Neural cell (in vitro differentiated cells): ENCODE measurements at regions not wholly inside any gene's neighbourhood (a gene's known extent, or its start where the extent isn't known, plus 50 kb on each side); places are given as distances from the start of the nearest gene placed in this dataset.

Experiments
- H2AFZ ChIP-seq: fragments of 200-600, 300-800 bp; sonication (generic), shearing (Covaris generic); 2 replicates; pipeline ENCODE4 v1.6.0; 2014; ENCODE audit warnings: low read depth, mild to moderate bottlenecking, antibody characterized with exemption, low read length, moderate library complexity
- H3F3A ChIP-seq: fragments of 200-600 bp; shearing (Covaris generic); 2 replicates; pipeline ENCODE4 v1.6.1; 2016; ENCODE audit warnings: mild to moderate bottlenecking, moderate library complexity, mixed read lengths, antibody characterized with exemption, low read length; ENCODE audit not compliant: insufficient read depth, poor library complexity, severe bottlenecking
- H3K27ac ChIP-seq: fragments of 200-600, 300-800 bp; sonication (generic), shearing (Covaris generic); 2 replicates; pipeline ENCODE4 v1.5.1; 2014; ENCODE audit warnings: mild to moderate bottlenecking, low read length, moderate library complexity
- H3K27me3 ChIP-seq: fragments of 300-800, 200-600 bp; sonication (generic), shearing (Covaris generic); 2 replicates; pipeline ENCODE4 v1.6.0; 2014; ENCODE audit warnings: mild to moderate bottlenecking, low read depth, low read length, moderate library complexity; ENCODE audit not compliant: insufficient read depth
- H3K36me3 ChIP-seq: fragments of 300-800, 200-600 bp; sonication (generic), shearing (Covaris generic); 2 replicates; pipeline ENCODE4 v1.5.1; 2014; ENCODE audit warnings: mild to moderate bottlenecking, antibody characterized with exemption, low read length, moderate library complexity; ENCODE audit not compliant: insufficient read depth
- H3K4me2 ChIP-seq: fragments of 300-800, 200-600 bp; sonication (generic), shearing (Covaris generic); 2 replicates; pipeline ENCODE4 v1.6.0; 2014; ENCODE audit warnings: mild to moderate bottlenecking, low read length
- H3K4me3 ChIP-seq: fragments of 300-800, 200-600 bp; sonication (generic), shearing (Covaris generic); 2 replicates; pipeline ENCODE4 v1.5.1; 2014; ENCODE audit warnings: mild to moderate bottlenecking, low read length, moderate library complexity
- H3K79me2 ChIP-seq: fragments of 200-600 bp; shearing (Covaris generic); replicated peaks from 2 replicates; pipeline ENCODE4 v1.6.0; 2014; ENCODE audit warnings: mild to moderate bottlenecking, low read length, moderate library complexity; ENCODE audit not compliant: insufficient read depth
- H3K9ac ChIP-seq: fragments of 300-800, 200-600 bp; sonication (generic), shearing (Covaris generic); 2 replicates; pipeline ENCODE4 v1.6.1; 2016; ENCODE audit warnings: mild to moderate bottlenecking, low read length, mixed read lengths
- H3K9me2 ChIP-seq: fragments of 200-600 bp; shearing (Covaris generic); 2 replicates; pipeline ENCODE4 v1.6.1; 2016; ENCODE audit warnings: mild to moderate bottlenecking, low read length, mixed read lengths; ENCODE audit not compliant: insufficient read depth
- H3K9me3 ChIP-seq: fragments of 200-600, 300-800 bp; sonication (generic), shearing (Covaris generic); 2 replicates; pipeline ENCODE4 v1.6.1; 2016; ENCODE audit warnings: mild to moderate bottlenecking, mixed run types, low read length, moderate library complexity, mixed read lengths
- H4K20me1 ChIP-seq: fragments of 200-600 bp; shearing (Covaris generic); 2 replicates; pipeline ENCODE4 v1.6.1; 2016; ENCODE audit warnings: mild to moderate bottlenecking, mixed run types; ENCODE audit not compliant: insufficient read depth
- EP300 ChIP-seq: fragments of 450-650 bp; conservative IDR thresholded peaks from 2 replicates; pipeline ENCODE4 v1.6.1; 2014; ENCODE audit warnings: antibody characterized with exemption, mild to moderate bottlenecking, moderate library complexity; ENCODE audit not compliant: poor library complexity, severe bottlenecking
- EZH2 ChIP-seq: fragments of 200-600, 300-800 bp; shearing (Covaris generic), sonication (generic); IDR thresholded peaks from 2 replicates; pipeline ENCODE4 v1.6.1; 2014; ENCODE audit warnings: antibody characterized with exemption, low read length, borderline replicate concordance, mild to moderate bottlenecking; ENCODE audit not compliant: insufficient read depth, poor library complexity, severe bottlenecking
- MXI1 ChIP-seq: fragments of 450-650 bp; conservative IDR thresholded peaks from 2 replicates; pipeline ENCODE4 v1.6.1; 2014; ENCODE audit warnings: antibody characterized with exemption, mild to moderate bottlenecking; ENCODE audit not compliant: poor library complexity, severe bottlenecking
- POLR2AphosphoS5 ChIP-seq: IDR thresholded peaks from 2 replicates; pipeline ENCODE4 v1.6.1; 2012
- RAD21 ChIP-seq: fragments of 450-650 bp; conservative IDR thresholded peaks from 2 replicates; pipeline ENCODE4 v1.6.1; 2014; ENCODE audit warnings: antibody characterized with exemption, mild to moderate bottlenecking, moderate library complexity
- SMC3 ChIP-seq: fragments of 450-650 bp; conservative IDR thresholded peaks from 2 replicates; pipeline ENCODE4 v1.6.1; 2014; ENCODE audit warnings: antibody characterized with exemption, mild to moderate bottlenecking, moderate library complexity; ENCODE audit not compliant: poor library complexity
- TAF1 ChIP-seq: IDR thresholded peaks from 2 replicates; pipeline ENCODE4 v1.6.1; 2012; ENCODE audit warnings: low read depth
- TF ChIP-seq, protein P1 (sequence below): IDR thresholded peaks from 2 replicates; pipeline ENCODE4 v1.6.1; 2012; ENCODE audit warnings: borderline replicate concordance
- TF ChIP-seq, protein P2 (sequence below): fragments of 450-650 bp; IDR thresholded peaks from 2 replicates; pipeline ENCODE4 v1.5.1; 2014; ENCODE audit warnings: antibody characterized with exemption, mild to moderate bottlenecking, moderate library complexity; ENCODE audit not compliant: poor library complexity, severe bottlenecking

DNA sequence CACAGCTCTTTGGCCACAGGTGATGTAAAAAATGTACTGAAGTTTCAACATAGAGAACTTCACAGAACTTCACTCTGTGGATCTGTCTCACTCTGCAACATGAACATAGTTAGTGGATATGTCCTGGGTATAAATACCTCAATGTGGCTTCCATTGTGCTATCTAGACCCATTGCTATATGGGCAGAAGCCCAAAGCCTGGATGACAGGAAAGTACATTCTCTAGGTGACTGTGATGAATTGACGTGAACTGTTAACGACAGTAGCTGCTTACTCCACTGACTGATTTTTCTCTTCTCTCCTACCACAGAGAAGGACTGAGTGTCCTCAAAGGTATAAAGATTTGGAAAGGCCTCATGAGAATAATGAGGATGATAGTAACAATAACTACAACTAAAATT, 270.1 kb upstream of the FTMT start:
- H3K9ac ChIP-seq = no peak overlapping the region
- no peaks in the 10 kb centered on the region for H3F3A ChIP-seq
- H3K4me3 ChIP-seq = no peak overlapping the region
- TF ChIP-seq TAF1 (no peak), SMC3 (no peak), RAD21 (no peak), MXI1 (no peak), EZH2 (no peak), POLR2AphosphoS5 (no peak), EP300 (no peak)
- TF ChIP-seq, protein P1, sequence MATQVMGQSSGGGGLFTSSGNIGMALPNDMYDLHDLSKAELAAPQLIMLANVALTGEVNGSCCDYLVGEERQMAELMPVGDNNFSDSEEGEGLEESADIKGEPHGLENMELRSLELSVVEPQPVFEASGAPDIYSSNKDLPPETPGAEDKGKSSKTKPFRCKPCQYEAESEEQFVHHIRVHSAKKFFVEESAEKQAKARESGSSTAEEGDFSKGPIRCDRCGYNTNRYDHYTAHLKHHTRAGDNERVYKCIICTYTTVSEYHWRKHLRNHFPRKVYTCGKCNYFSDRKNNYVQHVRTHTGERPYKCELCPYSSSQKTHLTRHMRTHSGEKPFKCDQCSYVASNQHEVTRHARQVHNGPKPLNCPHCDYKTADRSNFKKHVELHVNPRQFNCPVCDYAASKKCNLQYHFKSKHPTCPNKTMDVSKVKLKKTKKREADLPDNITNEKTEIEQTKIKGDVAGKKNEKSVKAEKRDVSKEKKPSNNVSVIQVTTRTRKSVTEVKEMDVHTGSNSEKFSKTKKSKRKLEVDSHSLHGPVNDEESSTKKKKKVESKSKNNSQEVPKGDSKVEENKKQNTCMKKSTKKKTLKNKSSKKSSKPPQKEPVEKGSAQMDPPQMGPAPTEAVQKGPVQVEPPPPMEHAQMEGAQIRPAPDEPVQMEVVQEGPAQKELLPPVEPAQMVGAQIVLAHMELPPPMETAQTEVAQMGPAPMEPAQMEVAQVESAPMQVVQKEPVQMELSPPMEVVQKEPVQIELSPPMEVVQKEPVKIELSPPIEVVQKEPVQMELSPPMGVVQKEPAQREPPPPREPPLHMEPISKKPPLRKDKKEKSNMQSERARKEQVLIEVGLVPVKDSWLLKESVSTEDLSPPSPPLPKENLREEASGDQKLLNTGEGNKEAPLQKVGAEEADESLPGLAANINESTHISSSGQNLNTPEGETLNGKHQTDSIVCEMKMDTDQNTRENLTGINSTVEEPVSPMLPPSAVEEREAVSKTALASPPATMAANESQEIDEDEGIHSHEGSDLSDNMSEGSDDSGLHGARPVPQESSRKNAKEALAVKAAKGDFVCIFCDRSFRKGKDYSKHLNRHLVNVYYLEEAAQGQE = no peak
- TF ChIP-seq, protein P2, sequence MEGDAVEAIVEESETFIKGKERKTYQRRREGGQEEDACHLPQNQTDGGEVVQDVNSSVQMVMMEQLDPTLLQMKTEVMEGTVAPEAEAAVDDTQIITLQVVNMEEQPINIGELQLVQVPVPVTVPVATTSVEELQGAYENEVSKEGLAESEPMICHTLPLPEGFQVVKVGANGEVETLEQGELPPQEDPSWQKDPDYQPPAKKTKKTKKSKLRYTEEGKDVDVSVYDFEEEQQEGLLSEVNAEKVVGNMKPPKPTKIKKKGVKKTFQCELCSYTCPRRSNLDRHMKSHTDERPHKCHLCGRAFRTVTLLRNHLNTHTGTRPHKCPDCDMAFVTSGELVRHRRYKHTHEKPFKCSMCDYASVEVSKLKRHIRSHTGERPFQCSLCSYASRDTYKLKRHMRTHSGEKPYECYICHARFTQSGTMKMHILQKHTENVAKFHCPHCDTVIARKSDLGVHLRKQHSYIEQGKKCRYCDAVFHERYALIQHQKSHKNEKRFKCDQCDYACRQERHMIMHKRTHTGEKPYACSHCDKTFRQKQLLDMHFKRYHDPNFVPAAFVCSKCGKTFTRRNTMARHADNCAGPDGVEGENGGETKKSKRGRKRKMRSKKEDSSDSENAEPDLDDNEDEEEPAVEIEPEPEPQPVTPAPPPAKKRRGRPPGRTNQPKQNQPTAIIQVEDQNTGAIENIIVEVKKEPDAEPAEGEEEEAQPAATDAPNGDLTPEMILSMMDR = no peak
- no peak overlapping the region for H2AFZ ChIP-seq
- no peaks in the 10 kb centered on the region for H3K36me3 ChIP-seq
- H3K79me2 ChIP-seq = no peaks in the 10 kb centered on the region
- H3K27me3 ChIP-seq = no peaks in the 10 kb centered on the region
- no peak overlapping the region for H3K4me2 ChIP-seq
- H4K20me1 ChIP-seq = no peaks in the 10 kb centered on the region
- no peaks in the 10 kb centered on the region for H3K9me3 ChIP-seq
- H3K27ac ChIP-seq = no peak overlapping the region
- no peaks in the 10 kb centered on the region for H3K9me2 ChIP-seq

DNA sequence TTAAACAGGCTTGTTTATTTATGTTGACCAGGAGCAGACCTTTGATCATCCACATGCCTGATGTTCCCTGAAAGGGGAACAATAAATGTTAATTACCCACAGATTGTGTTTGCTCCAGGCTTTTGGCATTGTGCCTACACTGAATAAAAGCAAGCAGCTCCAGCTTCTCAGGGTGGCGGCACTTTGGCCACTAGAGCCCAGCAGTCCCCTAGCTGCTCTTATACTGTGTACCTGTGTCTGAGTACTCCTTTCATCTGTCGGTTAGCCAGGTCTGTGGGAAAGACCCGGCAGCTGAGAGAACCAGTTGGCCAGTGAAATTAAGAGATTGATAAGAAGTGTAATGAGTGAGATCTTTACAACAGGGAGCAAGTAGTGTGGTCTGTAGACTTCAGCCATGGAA, 254.8 kb upstream of the FTMT start:
- no peaks in the 10 kb centered on the region for H3K9me2 ChIP-seq
- no peaks in the 10 kb centered on the region for H3K36me3 ChIP-seq
- no peak overlapping the region for H3K27ac ChIP-seq
- no peak overlapping the region for H3K4me2 ChIP-seq
- no peak overlapping the region for H3K4me3 ChIP-seq
- no peaks in the 10 kb centered on the region for H3K27me3 ChIP-seq
- no peaks in the 10 kb centered on the region for H3K9me3 ChIP-seq
- no peak overlapping the region for H3K9ac ChIP-seq
- no peak overlapping the region for H2AFZ ChIP-seq
- H3F3A ChIP-seq = no peaks in the 10 kb centered on the region
- TF ChIP-seq SMC3 = no peak
- TF ChIP-seq, protein P2 = no peak
- TF ChIP-seq, protein P1 = no peak
- no peak for TF ChIP-seq POLR2AphosphoS5
- TF ChIP-seq EZH2 = no peak
- no peak for TF ChIP-seq TAF1
- no peak for TF ChIP-seq RAD21
- H3K79me2 ChIP-seq = no peaks in the 10 kb centered on the region
- H4K20me1 ChIP-seq = no peaks in the 10 kb centered on the region
